Sciatic nerve (tissue), 2 donors: ENCODE measurements at regions not wholly inside any gene's neighbourhood (a gene's known extent, or its start where the extent isn't known, plus 50 kb on each side); places are given as distances from the start of the nearest gene placed in this dataset.

Experiments
- ATAC-seq: fragments of 200-7000 bp; cut with Tn5 transposase; one replicate; pipeline ENCODE4 v1.9.1; 2020; ENCODE audit warnings: mild to moderate bottlenecking, moderate library complexity
- DNase-seq: peaks from one replicate; pipeline ENCODE4 v3.0.0-alpha.2; 2020; ENCODE audit warnings: low spot score
- intact Hi-C: fragments of 100-400 bp; cut with DNase I; formaldehyde crosslinking; loops from one replicate; pipeline ENCODE4 v1.14.2; 2022
- donor health status: DM: no; HTN: no; CAD: no.
- donor health status: DM: no; HTN: no; CAD: no.

GRCh38 chr5:1748271-1748670 lies 51.4 kb downstream of the MRPL36 start:
- ATAC-seq (no peak), DNase-seq (no peak)
- intact Hi-C loops, result no loop called here

DNA sequence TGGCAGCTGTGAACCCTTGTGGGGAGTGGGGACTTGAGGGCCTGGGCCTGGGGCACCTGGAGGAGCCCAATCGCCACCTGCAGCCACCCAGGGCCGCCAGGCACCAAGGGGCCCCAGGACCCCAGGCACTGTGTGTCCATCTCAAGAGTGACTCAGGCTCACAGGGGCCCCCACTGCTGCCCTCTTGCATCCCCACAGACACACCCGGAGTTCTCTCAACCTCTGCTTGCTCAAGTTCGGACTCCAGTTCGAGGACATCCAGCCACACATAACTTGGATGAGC lies 51.9 kb downstream of the MRPL36 start:
- no peak for ATAC-seq
- intact Hi-C loops, result no loop called here
- no peak for DNase-seq

GRCh38 chr5:1747079-1747802 lies 52.4 kb downstream of the MRPL36 start:
- DNase-seq, result no peak
- no peak for ATAC-seq
- intact Hi-C loops, result no loop called here

DNA sequence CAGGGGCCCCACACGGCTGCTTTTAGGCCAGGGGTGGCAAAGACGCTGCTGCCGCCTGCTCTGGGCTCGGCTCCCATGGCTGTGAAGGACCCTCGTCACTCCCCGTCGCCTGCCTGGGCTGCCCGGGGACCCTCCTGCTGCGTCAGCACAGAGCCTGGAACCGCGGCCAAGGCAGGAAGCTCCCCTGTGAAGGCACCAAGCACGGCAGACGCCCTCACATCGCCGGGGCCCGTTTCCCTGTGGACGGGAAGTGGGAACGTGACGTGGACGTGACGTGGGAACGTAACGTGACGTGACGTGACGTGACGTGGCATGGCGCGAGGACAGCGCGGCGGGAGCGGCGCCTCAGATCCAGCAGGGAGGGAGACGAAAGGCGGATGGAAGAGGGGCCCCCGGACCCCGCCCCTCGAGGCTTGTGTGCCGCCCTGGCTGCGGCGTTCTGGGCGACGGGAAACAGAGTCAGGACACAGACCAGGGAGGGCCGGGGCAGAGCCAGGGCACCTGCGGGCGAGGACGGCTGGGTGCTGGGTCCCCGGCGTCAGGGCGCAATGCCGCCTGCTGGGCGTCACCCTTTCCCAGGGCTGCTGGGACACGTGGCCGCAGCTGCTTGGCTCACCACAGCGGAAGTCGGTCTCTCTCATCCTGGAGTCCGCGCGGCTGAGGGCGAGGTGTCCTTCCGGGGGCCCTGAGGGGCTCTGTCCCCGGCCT lies 53.1 kb downstream of the MRPL36 start:
- ATAC-seq, result no peak
- DNase-seq, result peak; percentile 50
- intact Hi-C loops, result no loop called here

- intact Hi-C loops, result no loop called here
- DNase-seq, result peak; percentile 26
- ATAC-seq, result no peak
Measured at GRCh38 chr5:1745796-1746370, 53.8 kb downstream of the MRPL36 start.

DNA sequence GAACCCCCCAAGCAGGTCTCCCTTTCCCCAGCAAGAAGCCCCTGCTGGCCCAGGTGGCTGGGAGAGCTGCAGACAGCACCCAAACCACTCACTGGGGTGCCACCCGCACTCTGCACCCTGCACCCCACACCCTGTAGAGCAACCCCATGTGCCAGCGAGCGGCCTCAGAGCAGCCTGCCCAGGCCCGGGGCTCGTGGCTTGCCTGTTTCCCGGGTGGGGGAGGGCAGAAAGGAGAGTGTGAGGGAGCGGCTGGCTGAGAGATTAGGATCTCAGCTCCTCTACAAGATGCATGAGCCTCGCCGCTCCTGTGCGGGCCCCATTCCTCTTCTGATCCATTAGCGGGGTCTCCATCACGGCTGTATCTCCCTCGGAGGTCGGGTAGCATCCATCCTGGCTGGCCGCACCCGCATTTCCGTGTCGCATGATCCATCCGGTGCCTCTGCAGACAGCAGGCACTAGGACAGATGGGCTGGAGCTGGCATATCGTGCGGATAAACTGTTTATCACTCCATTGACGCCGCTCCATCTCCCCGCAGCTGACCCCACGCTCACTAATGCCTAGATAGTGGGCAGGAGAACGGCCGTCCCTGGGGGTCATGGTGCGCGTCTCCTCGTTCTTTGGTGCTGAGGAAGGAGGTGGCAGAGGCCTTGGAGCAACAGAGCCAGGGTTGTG lies 54.4 kb downstream of the MRPL36 start:
- DNase-seq (peak; percentile 34), ATAC-seq (no peak)
- intact Hi-C loops, result no loop called here

DNA sequence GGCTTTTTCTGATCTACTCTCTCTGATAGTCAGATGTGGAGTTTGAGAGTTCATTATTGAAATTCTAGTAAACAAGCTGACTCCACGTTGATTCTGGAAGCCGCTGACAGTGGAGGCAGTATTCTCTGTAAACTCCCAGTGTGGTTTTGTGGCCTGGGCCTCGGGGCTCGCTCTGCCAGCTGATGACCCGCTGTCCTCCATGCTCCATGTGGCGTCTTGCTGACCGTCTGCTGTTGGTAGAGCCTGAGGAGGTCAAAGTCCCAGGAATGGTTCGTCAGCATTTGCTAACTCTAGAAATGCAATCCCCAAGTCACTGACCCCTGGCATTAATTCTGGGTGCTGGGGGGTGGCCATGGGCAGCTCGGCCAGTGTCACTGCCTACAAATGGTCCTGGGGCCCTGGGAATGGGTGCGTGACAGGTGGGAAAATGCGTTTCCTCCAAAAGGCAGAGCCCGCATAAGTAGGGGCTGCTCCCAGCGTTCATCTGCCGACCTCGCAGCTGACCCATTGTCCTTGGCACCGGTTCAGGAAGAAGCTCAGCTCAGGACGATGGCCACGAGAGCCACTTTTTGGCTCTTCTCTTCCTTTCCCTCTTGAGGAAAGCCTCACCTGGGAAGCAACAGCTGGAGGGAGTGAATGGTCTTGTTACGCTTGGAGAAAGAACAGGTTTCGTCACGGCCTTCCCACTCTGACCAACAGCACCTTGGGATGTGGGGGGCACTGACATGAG lies 55.1 kb downstream of the MRPL36 start:
- intact Hi-C loops, result no loop called here
- DNase-seq (no peak), ATAC-seq (no peak)

DNA sequence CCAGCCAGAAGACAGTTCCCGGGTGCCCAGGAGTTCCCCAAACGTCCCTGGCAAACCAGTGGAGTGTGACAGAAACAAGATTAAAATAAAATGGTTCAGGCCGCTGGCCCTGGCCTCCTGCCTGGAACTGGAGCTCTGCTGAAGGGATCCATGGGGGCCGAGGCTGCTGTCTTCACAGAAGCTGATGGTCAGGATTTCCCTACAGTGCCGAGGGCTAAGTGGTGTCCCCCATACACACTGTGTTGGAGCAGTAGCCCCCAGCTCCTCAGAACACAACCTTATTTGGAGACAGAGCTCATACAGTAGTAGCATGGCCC lies 55.9 kb downstream of the MRPL36 start:
- intact Hi-C loops, result no loop called here
- ATAC-seq (no peak), DNase-seq (peak; percentile 28)

DNA sequence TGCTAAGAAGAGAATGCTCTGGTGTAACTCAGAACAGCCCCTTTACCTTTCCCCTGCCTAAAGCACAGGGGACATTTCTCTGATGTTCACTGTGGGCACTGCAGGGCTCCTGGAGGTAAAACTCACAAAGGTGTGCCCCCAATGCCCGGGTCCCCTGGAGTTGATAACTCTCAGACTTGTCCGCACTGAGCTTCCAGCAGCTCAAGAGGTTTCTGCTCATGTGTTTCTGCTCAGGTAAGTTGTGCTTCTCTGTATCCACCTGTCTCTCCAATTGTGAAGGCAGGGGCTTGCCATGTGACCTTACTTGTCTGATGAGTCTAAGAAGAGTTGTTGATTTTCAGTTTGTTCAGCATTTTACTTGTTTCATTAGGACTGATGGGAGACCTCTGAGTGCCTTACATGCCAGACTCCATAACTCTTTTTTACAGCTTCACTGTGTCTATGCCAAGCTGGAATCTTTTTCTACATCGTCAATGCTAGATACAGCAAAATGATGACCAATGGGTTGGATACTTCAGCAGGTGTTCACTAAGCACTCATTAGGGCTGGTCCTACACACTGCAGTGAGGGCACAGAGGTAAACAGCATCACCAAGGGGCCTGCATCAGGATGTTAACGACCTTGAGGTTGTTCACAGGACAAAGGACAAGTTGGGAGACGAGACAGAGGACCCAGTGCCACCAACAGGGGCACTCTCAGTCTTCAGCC lies 56.4 kb downstream of the MRPL36 start:
- ATAC-seq, result no peak
- peak; percentile 28 for DNase-seq
- intact Hi-C loops, result no loop called here

- DNase-seq, result no peak
- intact Hi-C loops, result no loop called here
- ATAC-seq, result no peak
Measured at GRCh38 chr5:1737790-1738405, 61.7 kb downstream of the MRPL36 start.

GRCh38 chr5:1736889-1737711 lies 62.5 kb downstream of the MRPL36 start:
- intact Hi-C loops, result no loop called here
- peak; percentile 38 for DNase-seq
- no peak for ATAC-seq

- DNase-seq (no peak), ATAC-seq (no peak)
- intact Hi-C loops, result no loop called here
Measured at GRCh38 chr5:1736065-1736464, 63.6 kb downstream of the MRPL36 start.

GRCh38 chr5:1735320-1735970 lies 64.2 kb downstream of the MRPL36 start:
- intact Hi-C loops, result no loop called here
- ATAC-seq (no peak), DNase-seq (peak; percentile 30)

DNA sequence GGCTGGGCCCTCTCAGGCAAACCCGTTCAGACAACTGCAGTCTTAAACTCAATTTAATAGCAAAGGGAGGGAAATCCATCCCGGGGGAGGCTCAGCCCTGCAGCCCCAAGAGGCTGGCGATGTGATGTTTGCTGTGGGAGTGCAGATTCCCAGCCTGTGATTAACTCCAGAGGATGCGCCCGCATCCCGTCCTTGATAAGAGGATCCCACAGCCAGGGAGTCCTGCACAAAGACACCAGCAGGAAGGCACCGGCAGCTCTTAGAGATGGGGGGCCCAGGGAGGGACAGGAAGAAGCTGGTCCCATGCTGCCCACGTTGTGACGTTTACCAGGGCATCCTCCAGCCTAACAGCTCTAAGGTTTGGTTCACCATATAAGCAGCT lies 64.7 kb downstream of the MRPL36 start:
- intact Hi-C loops, result no loop called here
- DNase-seq (peak; percentile 37), ATAC-seq (no peak)

DNA sequence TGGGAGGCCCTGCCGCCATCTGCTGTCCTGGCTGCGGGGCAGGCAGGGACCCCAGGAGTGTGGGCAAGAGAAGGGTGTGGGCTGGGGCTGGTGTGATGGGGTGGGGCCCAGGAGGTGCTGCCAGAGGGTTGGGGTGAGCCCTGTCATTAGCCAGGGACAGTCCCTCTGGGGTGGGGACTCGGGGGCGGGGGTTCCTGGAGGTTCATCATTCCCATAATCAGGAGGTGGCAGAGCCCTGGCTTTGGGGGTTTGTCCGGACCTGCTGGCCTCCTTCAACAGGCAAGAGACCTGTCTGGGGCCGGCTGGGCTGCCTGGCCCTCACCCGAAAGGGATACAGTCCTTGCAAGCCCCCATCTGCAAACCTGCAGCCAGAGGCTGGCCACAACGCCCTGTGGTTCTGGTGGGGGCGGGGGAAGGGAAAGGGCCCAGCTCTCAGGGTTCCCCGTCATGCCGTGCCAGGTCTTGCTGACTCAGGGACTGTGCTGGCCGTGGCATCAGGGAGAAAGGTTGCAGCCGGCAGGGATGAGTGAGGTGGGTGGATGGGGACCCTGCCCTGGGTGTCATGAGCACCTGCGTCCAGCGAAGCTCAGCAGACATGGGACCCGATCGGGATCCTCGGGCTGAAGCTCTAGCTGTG lies 65.2 kb downstream of the MRPL36 start:
- DNase-seq (peak; percentile 42), ATAC-seq (no peak)
- intact Hi-C loops, result no loop called here

DNA sequence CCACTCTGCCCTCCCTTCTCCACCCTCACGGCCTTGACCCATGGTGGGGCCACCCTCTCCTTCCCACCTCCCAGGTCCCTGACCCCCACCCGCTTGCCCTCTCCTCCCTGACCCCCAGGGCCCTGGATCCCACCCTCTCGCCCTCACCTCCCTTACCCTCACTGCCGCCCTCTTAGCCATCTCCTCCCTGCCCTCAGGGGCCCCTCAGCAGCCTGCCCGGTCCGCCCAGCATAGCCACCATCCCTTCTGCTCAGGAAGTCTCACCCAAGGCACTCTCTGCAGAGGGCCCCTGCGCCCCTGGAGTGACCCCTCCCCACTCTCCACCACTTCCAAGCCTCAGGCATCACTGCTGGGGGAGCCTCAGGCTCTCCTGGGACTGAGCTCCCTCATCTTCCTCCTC lies 66.3 kb downstream of the MRPL36 start:
- intact Hi-C loops, result no loop called here
- peak; percentile 25 for DNase-seq

DNA sequence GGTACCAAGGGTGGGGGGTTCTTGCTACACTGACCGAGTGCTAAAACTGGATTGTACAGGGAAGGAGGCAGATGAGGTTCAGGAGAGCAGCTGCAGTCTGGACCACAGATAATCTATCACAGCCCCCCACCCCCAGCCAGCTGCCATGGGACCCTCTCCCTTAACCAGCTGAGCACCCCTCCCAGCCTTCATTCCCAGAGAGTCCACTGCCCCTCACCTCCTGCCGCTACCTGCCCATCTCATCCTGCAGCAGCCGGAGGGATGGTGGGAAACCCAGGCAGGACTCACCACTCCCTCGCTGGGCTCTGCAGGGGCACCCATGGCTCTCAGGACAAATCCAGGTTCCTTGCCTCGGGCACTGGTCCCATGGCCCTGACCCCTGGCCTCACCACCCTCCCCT lies 66.7 kb downstream of the MRPL36 start:
- ATAC-seq (no peak), DNase-seq (no peak)
- intact Hi-C loops, result no loop called here

More for the DNA sequence above, 66.3 kb downstream of the MRPL36 start:
- ATAC-seq, result peak; percentile 15
